Osteocyte (in vitro differentiated cells): ENCODE measurements at regions not wholly inside any gene's neighbourhood (a gene's known extent, or its start where the extent isn't known, plus 50 kb on each side); places are given as distances from the start of the nearest gene placed in this dataset.

ENCODE experiments used
- DNase-seq: peaks from one replicate; pipeline ENCODE4 v3.0.0; 2021; ENCODE audit warnings: mixed read lengths; ENCODE audit not compliant: unreplicated experiment; ENCODE audit errors: extremely low spot score
- H3K27ac Mint-ChIP-seq: one replicate; pipeline ENCODE4 v1.8.0; 2021; ENCODE audit warnings: mild to moderate bottlenecking, mixed read lengths; ENCODE audit not compliant: unreplicated experiment
- H3K27me3 Mint-ChIP-seq: one replicate; pipeline ENCODE4 v1.8.0; 2021; ENCODE audit warnings: mixed read lengths; ENCODE audit not compliant: unreplicated experiment
- H3K36me3 Mint-ChIP-seq: one replicate; pipeline ENCODE4 v1.8.0; 2021; ENCODE audit warnings: mixed read lengths; ENCODE audit not compliant: unreplicated experiment
- H3K4me1 Mint-ChIP-seq: one replicate; pipeline ENCODE4 v1.8.0; 2021; ENCODE audit warnings: mixed read lengths; ENCODE audit not compliant: unreplicated experiment
- H3K4me3 Mint-ChIP-seq: one replicate; pipeline ENCODE4 v1.8.0; 2021; ENCODE audit warnings: mild to moderate bottlenecking, moderate library complexity, mixed read lengths; ENCODE audit not compliant: unreplicated experiment
- H3K9me3 Mint-ChIP-seq: one replicate; pipeline ENCODE4 v1.8.0; 2021; ENCODE audit warnings: mixed read lengths; ENCODE audit not compliant: unreplicated experiment
- TF ChIP-seq, protein P1 (sequence below): fragments of 200-600 bp; sonication (generic); IDR thresholded peaks from 2 replicates; pipeline ENCODE4 v1.5.0; 2021; ENCODE audit warnings: antibody characterized with exemption, mild to moderate bottlenecking, moderate library complexity

DNA sequence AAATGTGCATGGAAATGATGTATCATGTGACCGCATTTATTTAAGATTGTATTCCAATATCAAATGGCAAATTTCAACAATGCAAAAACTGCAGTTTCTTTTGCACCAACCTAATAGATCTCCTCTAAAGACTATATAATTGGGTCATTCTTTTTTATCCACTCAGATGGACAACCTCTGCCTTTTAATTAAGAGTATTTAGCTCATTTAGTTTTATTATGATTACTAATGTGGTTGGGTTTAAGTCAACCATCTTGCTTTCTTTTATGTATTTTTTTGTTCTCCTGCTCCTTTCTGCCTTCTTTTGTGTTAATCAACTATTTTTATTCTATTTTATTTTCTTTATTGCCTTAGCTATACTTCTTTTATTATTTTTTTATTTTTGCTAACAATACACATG lies 468.5 kb upstream of the MKI67 start:
- Mint-ChIP-seq H3K4me3 (no peak overlapping the region), H3K4me1 (no peaks in the 10 kb centered on the region), H3K27ac (no peak overlapping the region), H3K27me3 (no peaks in the 10 kb centered on the region), H3K9me3 (peaks cover 40% of the 10 kb centered on the region), H3K36me3 (no peaks in the 10 kb centered on the region)
- no peak for DNase-seq
- TF ChIP-seq, protein P1, sequence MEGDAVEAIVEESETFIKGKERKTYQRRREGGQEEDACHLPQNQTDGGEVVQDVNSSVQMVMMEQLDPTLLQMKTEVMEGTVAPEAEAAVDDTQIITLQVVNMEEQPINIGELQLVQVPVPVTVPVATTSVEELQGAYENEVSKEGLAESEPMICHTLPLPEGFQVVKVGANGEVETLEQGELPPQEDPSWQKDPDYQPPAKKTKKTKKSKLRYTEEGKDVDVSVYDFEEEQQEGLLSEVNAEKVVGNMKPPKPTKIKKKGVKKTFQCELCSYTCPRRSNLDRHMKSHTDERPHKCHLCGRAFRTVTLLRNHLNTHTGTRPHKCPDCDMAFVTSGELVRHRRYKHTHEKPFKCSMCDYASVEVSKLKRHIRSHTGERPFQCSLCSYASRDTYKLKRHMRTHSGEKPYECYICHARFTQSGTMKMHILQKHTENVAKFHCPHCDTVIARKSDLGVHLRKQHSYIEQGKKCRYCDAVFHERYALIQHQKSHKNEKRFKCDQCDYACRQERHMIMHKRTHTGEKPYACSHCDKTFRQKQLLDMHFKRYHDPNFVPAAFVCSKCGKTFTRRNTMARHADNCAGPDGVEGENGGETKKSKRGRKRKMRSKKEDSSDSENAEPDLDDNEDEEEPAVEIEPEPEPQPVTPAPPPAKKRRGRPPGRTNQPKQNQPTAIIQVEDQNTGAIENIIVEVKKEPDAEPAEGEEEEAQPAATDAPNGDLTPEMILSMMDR, result no peak

DNA sequence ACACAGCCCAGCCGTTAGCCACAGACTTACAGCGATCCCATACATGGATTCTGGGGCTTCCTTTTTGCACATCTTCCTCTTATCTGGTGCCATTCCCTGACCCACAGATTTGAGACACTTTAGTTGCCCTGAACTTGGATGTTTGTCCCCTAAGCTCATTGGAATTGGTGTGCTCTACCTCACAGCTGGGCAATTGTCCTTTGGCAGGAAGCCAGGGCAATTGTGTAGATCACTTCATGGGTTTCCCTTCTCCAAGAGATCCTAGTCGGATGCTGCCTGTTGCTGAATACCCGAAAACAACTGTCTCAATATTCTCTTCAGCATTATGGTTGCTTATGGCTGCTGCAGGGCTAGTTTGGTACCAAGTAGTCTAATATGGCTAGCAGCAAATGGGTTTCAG lies 470.7 kb upstream of the MKI67 start:
- Mint-ChIP-seq H3K27ac (no peak overlapping the region), H3K9me3 (peaks cover 37% of the 10 kb centered on the region), H3K27me3 (no peaks in the 10 kb centered on the region), H3K36me3 (no peaks in the 10 kb centered on the region), H3K4me3 (no peak overlapping the region), H3K4me1 (no peaks in the 10 kb centered on the region)
- DNase-seq, result no peak
- TF ChIP-seq, protein P1, result no peak

DNA sequence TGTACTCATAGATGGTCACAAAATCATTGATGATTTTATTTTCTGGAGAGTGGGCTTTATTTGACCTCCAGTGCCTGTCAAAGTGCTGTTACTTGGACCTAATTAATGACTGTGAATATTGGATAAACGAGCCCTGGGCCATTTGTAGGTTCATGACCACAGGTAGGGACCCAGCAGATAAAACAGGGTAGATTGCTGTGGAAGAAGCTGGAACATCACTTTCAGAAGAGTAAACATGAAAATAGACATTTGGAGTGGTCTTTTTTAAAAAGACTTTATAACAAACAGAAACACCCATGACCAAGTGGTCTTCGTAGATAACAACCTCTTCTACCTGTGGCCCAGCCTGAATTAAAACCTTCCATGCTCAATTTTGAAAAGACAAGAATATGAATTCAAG lies 472.8 kb upstream of the MKI67 start:
- TF ChIP-seq, protein P1, result no peak
- H3K9me3 Mint-ChIP-seq, result peaks cover 33% of the 10 kb centered on the region
- H3K36me3 Mint-ChIP-seq, result no peaks in the 10 kb centered on the region
- H3K4me3 Mint-ChIP-seq, result no peak overlapping the region
- no peak overlapping the region for H3K27ac Mint-ChIP-seq
- H3K4me1 Mint-ChIP-seq, result no peaks in the 10 kb centered on the region
- H3K27me3 Mint-ChIP-seq, result no peaks in the 10 kb centered on the region
- DNase-seq, result no peak

DNA sequence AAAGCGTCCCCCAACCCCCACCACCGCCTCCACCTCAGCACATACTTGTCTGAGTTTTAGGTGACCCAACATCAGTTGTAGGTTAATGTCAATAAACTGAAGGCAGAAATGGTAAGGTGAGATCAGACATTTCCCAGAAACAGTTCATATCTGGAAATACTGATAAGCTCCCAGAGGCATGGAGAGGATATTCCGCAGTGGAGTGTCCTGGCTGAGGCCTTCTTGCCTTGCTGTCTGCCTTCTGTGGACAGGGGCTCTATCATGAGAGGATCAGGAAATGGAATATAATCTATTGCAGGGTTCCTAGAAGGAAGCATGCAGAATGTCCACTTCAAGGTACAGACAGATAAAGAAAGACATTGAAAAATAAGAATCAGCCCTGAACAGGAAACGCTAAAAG lies 473.3 kb upstream of the MKI67 start:
- TF ChIP-seq, protein P1, result no peak
- Mint-ChIP-seq H3K4me3 (no peak overlapping the region), H3K27ac (no peak overlapping the region)

DNA sequence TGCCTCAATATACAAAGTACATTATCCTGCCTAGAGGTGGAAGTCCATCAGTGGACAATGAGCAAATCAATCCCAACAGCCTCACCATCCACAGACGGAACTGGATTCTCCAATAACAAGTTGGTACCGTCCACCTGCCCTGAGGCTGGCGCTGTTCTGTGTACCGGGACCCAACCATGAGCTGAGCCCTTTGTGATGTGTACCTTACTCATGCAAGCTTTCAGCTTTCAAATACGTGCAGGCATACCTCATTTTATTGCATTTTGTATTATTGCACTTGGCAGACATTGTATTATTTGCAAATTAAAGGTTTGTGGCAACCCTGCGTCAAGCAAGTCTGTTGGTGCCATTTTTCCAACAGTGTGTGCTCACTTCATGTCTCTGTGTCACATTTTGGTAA lies 476.0 kb upstream of the MKI67 start:
- Mint-ChIP-seq H3K9me3 (peaks cover 16% of the 10 kb centered on the region), H3K27me3 (no peaks in the 10 kb centered on the region), H3K27ac (no peak overlapping the region), H3K36me3 (no peaks in the 10 kb centered on the region), H3K4me3 (no peak overlapping the region), H3K4me1 (no peaks in the 10 kb centered on the region)
- TF ChIP-seq, protein P1, result no peak
- no peak for DNase-seq

More for the DNA sequence above, 473.3 kb upstream of the MKI67 start:
- Mint-ChIP-seq H3K27me3 (no peaks in the 10 kb centered on the region), H3K4me1 (no peaks in the 10 kb centered on the region), H3K9me3 (peaks cover 33% of the 10 kb centered on the region), H3K36me3 (no peaks in the 10 kb centered on the region)
- DNase-seq, result no peak
